Left ventricle myocardium superior (tissue), 1 donor: ENCODE measurements at regions not wholly inside any gene's neighbourhood (a gene's known extent, or its start where the extent isn't known, plus 50 kb on each side); places are given as distances from the start of the nearest gene placed in this dataset.
"Not testable (repeated sequence)": the region's sequence is repeated elsewhere in the genome, so short reads cannot be mapped to it uniquely, and the experiment has no call there.

Source experiments
- ATAC-seq: fragments of 200-7000 bp; cut with Tn5 transposase; one replicate; pipeline ENCODE4 v1.9.1; 2020; ENCODE audit warnings: mild to moderate bottlenecking, moderate library complexity
- DNase-seq: peaks from one replicate; pipeline ENCODE4 v3.0.0-alpha.2; 2020
- intact Hi-C: fragments of 100-400 bp; cut with micrococcal nuclease; formaldehyde crosslinking; loops from one replicate; pipeline ENCODE4 v1.11.0; 2022
- donor health status: DM: no; HTN: yes; CAD: no; lungs with severe emphysema.

DNA sequence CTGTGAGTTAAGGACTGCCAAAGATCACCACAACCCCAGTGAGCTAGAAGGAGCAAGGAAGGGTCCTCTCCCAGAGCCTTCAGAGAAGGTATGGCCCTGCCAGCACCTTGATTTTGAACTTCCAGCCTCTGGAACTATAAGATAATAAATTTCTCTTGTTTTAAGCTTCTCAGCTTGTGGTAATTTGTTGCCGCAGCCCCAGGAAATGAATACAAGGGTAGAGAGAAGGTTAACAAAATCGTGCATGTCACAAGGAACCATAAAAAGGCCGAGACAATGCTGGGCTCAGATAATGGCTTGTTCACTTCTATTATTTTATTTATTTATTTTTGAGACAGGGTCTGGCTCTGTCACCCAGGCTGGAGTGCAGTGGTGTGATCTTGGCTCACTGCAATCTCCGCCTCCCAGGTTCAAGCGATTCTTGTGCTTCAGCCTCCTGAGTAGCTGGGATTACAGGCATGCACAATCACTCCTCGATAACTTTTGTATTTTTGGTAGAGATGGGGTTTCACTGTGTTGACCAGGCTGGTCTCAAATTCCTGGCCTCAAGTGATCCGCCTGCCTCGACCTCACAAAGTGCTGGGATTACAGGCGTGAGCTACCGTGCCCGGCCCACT lies 71.5 kb downstream of the WSB1 start:
- ATAC-seq, DNase-seq, intact Hi-C loops: not testable (repeated sequence)

GRCh38 chr17:27366437-27366836 lies 72.5 kb downstream of the WSB1 start:
- no peak for ATAC-seq
- intact Hi-C loops, result no loop called here
- DNase-seq, result no peak

DNA sequence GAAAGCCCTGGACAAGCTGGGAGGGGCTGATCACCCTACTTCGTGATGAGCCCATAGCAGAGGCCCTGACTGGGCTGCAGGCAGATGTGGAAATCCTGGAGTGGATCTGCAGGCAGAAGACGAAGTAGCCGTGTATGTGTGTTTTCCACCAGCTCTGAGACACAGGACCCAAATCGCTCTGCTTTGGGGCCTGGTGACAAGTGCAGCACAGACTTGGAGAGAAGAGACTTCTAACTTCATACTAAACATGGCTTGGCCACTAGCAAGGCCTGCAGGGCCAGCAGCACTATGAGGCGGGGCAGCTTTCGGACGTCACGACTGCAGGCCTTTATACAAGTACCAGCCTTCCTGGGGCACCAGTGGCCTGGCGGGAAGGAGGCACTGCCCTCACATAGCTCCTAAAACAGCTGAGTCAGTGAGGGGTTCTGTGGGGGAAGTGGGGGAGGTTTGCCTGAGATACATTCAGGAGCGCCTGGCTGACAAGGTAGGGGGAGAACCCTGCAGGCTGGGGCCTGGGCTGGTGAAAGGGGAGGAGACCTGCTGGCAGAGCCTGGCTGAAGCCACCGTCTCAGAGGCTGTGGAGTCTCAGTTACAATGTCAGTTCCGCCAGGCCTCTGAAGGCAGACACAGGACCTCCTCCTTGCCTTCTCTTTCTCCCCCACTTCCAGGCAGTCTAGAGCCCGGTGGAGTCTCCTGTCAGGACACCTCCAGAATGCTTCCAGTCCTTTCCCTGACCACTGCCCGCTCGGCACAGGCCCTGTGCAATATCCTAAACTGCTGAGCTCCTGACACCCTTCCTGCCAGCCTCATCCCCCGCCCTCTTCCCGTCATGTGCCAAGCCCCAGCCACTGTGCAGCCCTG lies 73.4 kb downstream of the WSB1 start:
- intact Hi-C loops, result no loop called here
- DNase-seq, result no peak
- peak; percentile 66 for ATAC-seq

GRCh38 chr17:27368151-27368795 lies 74.4 kb downstream of the WSB1 start:
- intact Hi-C loops, result no loop called here
- DNase-seq (no peak), ATAC-seq (no peak)

DNA sequence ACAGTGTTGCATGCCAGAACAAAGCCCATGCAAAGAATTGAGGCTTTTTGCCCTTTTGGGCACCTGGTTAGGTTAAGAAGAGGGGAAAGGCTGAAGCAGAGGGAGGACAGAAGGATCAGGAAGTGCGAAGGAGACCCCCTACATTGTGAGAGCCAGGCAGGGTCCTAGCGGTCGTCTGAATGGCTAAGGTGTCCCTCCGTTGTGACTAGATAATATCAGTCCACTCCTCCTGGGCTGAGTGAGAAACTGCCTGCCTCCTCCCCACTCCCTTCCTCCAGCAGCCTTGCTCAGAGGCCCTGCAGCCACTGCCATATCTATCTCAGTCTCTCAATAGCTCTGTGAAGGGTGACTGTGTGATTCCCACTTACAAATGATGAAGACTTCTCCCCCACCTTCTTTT lies 75.1 kb downstream of the WSB1 start:
- no peak for DNase-seq
- intact Hi-C loops, result no loop called here
- ATAC-seq, result no peak

DNA sequence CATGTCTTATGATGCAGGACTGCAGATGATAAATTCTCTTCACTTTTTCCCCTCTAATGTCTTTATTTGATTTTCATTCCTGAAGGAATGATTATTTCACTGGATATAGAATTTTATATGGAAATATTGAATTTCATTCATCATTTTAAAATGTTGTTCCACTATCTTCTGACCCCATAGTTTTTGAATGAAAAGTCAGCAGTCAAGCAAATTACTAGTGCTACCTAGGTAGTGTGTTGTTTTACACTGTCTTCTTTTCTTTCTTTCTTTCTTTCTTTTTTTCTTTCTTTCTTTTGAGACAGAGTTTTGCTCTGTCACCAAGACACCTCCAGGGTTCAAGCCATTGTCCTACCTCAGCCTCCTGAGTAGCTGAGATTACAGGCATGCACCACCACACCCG lies 76.9 kb downstream of the WSB1 start:
- DNase-seq, result no peak
- intact Hi-C loops, result no loop called here
- no peak for ATAC-seq

GRCh38 chr17:27373695-27374094 lies 79.8 kb downstream of the WSB1 start:
- intact Hi-C loops, ATAC-seq, DNase-seq: not testable (repeated sequence)

- intact Hi-C loops, result no loop called here
- no peak for ATAC-seq
Observed at GRCh38 chr17:27376637-27377547, 79.4 kb upstream of the KSR1 start.

DNA sequence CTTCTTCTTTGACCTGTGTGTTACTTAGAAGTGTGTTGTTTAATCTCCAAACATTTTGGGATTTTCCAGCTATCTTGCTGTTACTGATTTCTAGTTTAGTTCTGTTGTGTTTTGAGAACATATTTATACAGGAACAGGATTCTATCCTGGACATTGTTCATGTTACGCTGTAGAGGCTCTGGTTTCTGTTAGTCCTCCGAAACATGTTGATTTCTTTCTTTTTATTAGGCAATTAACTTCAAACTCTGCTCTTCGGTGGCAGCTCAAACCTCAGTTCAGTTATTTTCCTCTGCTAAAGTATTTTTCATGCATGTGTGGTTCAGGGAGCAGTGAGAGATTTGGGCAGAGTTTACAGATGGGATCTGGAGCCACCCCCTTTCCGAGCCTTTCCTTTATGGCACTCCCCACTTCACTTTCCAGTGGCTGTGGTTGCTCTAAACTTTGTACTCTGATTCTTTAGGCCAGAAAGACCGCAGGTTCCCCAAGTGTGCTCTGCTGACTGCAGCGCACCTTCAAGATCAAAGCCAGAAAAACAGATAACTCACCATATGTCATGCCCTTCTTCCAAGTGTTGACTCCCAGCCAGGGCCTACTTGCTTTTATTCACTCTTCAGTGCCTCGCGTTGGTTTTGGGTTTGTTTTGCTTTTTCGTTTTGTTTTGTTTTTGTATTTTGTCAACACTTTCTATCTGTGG lies 77.6 kb upstream of the KSR1 start:
- ATAC-seq (no peak), DNase-seq (no peak)
- intact Hi-C loops, result no loop called here

More at GRCh38 chr17:27376637-27377547, 79.4 kb upstream of the KSR1 start:
- DNase-seq, result no peak

DNA sequence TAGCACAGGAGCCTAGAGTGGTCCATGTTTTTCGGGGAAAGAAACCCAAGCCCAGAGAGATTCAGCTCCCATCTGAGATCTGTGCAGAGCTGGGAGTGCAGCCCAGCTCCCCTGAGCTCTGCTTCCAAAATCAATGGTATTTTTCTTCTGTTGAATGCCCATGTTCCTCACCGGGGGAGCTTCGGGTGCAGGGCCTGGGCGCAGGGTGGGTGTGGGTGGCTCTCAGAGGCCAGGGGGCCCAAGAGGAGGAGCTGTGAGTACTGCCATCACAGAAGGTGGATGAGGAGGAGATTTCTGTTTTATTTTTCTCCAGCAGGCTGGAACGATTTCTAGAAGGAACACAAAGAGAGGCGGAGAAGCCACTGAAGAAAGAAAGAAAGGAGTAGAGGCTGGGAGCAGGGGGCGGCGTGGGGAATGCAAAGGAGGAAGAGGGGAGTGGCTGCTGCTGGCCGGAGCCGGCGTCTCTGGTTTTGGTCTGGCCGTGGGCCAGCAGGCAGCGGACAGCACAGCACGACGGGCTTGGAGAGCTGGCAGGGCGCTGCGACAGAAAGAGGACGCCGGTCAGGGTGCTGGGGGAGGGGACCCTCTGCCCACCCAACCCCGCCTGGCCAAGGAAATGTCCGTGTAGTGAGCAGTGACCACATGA lies 76.2 kb upstream of the KSR1 start:
- peak; percentile 87 for DNase-seq
- intact Hi-C loops, result no loop called here
- ATAC-seq, result peak; percentile 81

DNA sequence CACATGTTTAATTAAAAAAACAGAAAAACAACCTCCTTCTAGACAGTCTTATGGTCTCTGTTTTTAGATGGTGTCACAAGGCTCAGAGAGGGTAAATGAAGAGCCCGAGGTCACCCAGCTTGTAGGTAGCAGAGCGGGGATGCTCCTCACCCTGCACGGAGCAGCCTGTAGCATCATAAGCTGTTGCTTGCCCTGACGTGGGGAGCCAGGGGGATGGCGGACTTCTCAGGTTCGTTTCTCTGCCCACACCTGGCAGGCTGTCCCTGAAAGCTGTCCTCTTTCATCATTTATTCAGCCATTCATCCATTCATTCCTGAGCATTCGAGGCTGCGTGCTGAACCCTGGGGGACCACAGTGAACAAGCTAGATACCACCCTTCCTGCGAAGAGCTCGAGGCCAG lies 75.7 kb upstream of the KSR1 start:
- ATAC-seq (no peak), DNase-seq (no peak)
- intact Hi-C loops, result no loop called here

DNA sequence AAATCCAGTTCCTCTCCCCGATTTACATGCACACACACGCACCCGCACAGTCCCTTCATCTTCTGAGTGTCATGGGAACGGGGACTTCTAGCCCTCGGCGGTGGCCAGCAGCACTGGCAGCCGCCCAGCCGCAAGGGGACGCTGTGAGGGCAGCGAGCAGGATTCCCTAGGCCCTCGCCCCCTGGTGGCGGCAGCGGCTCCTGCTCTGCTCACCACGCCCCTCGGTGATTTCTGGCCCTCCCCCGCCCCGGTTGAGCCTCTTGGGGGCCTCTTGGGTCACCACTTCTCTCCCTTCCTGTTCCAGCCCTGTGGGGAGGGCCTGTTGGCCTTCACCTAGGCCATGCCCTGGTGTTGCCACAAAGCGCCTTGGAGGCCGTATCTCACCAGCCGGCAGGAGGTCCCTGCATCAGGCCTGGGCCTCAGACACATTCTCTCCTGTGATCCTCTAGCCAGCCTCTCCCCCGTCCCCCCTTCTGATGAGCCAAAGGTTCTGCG lies 75.2 kb upstream of the KSR1 start:
- peak; percentile 49 for ATAC-seq
- intact Hi-C loops, result no loop called here

DNA sequence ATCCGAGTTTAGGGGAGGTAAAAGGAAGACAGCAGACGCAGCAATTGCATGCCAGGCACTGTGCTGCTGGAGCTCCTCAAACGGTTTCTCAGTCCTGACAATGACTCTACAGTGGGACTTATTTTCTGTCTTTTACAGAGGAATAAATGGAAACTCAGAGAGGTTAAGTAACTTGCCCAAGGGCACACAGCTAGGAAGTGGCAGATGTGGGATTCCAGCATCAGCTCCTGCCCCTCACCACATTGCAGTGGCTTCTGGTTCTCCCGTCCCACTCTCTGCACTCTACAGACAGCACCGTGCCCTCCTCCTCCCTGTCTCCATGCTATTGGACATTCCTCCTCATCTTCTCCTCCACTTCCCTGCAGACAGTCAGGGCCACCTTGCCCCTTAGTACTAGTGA lies 74.2 kb upstream of the KSR1 start:
- ATAC-seq, result no peak

More for the DNA sequence above, 75.2 kb upstream of the KSR1 start:
- DNase-seq, result peak; percentile 84

DNA sequence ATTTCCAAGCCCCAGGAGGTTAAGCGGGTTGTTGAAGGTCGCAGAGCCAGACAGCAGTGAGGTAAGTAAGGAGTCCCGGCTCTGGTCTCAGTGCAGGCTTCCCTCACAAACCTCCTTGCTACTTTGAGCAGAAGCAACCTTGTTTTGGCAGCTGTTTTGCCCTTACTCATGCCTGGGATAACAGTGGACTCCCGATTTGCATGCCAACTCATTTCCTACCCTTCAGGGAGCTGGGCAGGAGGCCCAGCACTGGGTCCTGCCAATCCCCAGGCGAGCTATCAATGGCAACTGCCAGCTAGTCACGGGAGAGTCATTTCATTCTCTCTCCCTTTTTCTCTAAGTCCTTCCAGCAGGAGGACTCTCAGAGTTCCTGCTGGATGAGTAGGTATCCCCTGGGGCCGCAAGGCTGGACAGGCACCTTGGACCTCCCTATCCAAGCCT lies 72.0 kb upstream of the KSR1 start:
- DNase-seq (peak; percentile 86), ATAC-seq (peak; percentile 95)
- intact Hi-C loops, result no loop called here

More for the DNA sequence above, 74.2 kb upstream of the KSR1 start:
- intact Hi-C loops, result no loop called here
- no peak for DNase-seq

DNA sequence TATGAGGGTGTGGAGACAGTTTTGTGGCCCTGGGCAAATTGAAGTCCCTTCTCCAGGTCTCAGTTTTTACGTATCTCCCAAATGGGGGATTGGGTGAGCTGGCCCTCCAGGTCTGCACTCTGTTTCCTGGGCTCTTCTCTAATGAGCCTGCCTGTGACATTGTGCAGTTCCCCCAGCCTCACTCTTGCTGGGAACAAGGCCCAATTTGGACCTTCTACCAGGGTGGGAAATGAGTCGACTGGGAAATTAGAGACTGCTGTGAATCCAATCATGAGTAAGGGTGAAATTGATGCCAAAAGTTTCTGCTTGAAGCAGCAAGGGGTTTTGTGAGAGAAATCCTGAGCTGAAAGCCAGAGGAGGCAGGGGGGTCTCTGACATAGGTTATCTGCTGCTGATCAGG lies 71.5 kb upstream of the KSR1 start:
- intact Hi-C loops, result no loop called here

GRCh38 chr17:27385626-27386025 lies 70.6 kb upstream of the KSR1 start:
- DNase-seq (no peak), ATAC-seq (no peak)
- intact Hi-C loops, result no loop called here

More for the DNA sequence above, 71.5 kb upstream of the KSR1 start:
- ATAC-seq (no peak), DNase-seq (no peak)

DNA sequence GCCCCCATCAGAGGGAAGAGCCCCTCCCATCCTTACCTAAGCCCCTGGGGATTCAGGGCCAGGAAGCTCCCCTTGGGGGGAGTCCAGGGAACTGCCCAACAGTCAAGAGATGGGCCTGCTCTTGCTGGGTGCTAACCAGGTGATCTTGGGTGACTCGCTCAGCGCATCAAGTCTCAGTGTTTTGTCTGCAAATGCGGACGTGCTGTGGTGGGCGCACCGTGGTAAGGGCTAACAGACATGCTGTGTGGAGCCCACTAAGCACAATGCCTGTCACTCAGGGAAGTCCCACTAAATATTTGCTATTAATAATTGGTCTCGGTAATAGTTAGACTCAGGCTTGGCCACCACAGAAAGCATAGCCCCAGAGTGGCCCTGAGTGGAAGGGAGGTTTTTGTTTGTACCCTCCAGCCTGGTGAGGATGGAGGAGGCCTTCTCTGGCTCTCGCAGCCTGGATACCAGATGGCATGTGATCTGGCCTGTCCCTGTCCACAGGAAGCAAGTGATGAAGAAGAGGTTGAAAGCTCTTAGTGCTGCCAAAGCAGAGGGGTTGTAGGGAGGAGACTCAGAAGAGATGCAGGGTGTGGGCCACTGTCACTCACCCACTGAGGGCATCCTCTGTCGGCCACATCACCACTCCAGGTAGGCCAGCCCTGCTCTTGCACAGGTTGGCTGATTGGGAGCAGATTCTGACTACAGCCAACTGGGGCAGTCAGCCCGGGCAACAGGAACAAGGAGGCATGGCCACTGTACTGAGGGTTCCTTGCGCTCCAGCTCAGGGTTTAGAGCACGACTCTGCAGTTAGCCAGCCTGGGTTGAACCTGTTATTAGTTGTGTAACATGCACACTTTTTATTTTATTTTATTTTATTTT lies 69.8 kb upstream of the KSR1 start:
- intact Hi-C loops, result no loop called here
- ATAC-seq, result no peak
- no peak for DNase-seq
